ENCODE measurements at regions not wholly inside any gene's neighbourhood (a gene's known extent, or its start where the extent isn't known, plus 50 kb on each side); places are given as distances from the start of the nearest gene placed in this dataset.

DNA sequence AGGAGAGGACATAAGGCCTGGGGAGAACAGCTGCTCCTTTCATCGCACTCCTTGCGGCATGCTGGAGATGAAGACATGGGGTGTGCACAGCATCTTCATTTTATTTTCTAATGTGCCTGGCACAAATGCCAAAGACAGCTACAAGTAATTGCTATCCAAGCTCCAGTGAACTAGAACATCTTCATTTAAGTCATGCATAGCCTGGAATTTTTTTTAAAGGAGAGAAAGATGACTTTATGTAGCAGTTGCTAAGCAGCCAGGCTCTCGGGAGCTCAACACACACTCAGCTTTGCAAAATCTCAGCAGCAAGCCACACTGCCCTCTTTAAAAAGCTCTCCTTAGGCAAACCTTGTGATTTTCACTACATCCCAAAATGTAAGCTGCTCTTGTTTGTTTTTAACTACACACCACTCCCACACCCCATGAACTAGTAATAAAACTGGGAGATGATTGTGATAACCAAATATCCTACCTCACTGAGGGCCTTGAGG is 164.5 kb upstream of the POU2AF2 start:
- Histone ChIP-seq H3K4me3 (ENCODE audit: low read depth in 2 of 2, low read length in 2 of 2) (no peak overlapping the region), H3K4me1 (ENCODE audit: control insufficient read depth, insufficient read depth, low read length) (no peaks in the 10 kb centered on the region), H3K9me3 (ENCODE audit: control insufficient read depth, insufficient read depth, low read depth, low read length) (no peaks in the 10 kb centered on the region), H3K27ac (ENCODE audit: low read length) (no peak overlapping the region), H3K27me3 (ENCODE audit: control insufficient read depth, insufficient read depth, low read length) (no peaks in the 10 kb centered on the region), H3K36me3 (ENCODE audit: control insufficient read depth, insufficient read depth, low read length) (no peaks in the 10 kb centered on the region)
- no TSS peak for BruUV-seq (replicated peaks)
- TF ChIP-seq POLR2AphosphoS5 (IDR thresholded peaks at IDR 0.05; ENCODE audit: low read depth, low read length) (no peak), TCF7L2 (IDR thresholded peaks at IDR 0.05; ENCODE audit: low read depth, low read length) (no peak)
- TF ChIP-seq, protein P1, sequence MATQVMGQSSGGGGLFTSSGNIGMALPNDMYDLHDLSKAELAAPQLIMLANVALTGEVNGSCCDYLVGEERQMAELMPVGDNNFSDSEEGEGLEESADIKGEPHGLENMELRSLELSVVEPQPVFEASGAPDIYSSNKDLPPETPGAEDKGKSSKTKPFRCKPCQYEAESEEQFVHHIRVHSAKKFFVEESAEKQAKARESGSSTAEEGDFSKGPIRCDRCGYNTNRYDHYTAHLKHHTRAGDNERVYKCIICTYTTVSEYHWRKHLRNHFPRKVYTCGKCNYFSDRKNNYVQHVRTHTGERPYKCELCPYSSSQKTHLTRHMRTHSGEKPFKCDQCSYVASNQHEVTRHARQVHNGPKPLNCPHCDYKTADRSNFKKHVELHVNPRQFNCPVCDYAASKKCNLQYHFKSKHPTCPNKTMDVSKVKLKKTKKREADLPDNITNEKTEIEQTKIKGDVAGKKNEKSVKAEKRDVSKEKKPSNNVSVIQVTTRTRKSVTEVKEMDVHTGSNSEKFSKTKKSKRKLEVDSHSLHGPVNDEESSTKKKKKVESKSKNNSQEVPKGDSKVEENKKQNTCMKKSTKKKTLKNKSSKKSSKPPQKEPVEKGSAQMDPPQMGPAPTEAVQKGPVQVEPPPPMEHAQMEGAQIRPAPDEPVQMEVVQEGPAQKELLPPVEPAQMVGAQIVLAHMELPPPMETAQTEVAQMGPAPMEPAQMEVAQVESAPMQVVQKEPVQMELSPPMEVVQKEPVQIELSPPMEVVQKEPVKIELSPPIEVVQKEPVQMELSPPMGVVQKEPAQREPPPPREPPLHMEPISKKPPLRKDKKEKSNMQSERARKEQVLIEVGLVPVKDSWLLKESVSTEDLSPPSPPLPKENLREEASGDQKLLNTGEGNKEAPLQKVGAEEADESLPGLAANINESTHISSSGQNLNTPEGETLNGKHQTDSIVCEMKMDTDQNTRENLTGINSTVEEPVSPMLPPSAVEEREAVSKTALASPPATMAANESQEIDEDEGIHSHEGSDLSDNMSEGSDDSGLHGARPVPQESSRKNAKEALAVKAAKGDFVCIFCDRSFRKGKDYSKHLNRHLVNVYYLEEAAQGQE (IDR thresholded peaks at IDR 0.05; ENCODE audit: insufficient read depth in 1 of 2, low read depth in 2 of 2, low read length in 1 of 2) = no peak
- DNase-seq (ENCODE audit: low read depth, low spot score) = no peak
- CTCF ChIA-PET = no interaction called here
- in situ Hi-C loops (cut with HindIII; ENCODE audit: low pct_unique_long_range_greater_than_20kb, low sequenced_read_pairs) = no loop called here
- POLR2A ChIA-PET = no interaction called here
- no peak for ATAC-seq
- intact Hi-C loops (cut with micrococcal nuclease; ENCODE audit: unreplicated experiment) = no loop called here

DNA sequence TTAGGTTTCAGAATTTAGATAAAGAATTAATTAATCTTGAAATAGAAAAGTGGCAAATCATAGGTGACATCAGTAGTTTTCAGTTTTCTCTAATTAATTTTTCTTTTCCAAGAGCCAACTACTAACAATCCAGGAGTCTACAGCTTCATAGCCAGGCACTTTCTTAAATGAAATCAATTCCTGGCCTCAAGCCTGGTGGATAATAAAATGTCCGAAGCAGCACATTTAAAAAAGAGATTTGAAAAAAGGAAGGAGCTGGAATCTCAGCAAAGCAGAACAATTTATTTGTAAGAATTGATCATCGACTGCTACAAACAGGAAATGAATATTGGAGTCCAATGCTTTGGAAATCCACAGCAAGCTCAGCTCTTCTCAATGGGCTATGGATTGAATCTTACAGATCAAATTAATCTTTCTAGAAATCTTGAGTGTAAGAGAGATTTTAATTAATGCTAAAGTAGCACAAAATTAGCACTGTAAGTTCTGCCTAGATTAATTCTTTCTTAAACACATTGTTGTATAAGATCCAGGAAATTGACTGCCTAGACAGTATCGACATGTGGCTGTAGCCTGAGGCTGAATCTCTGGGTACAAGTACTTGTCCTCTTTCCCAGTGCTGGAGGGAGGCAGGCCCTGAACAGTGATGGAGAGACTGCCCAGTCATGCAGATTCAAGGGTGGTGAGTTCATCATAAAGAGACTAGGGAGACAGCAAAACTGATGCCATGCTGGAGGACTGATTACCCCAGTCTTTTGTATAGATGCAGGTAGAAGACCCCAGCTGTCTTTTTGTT is 167.8 kb upstream of the POU2AF2 start:
- in situ Hi-C loops (cut with HindIII; ENCODE audit: low pct_unique_long_range_greater_than_20kb, low sequenced_read_pairs) (no loop called here), intact Hi-C loops (cut with micrococcal nuclease; ENCODE audit: unreplicated experiment) (no loop called here)
- no peak overlapping the region for H3K27ac ChIP-seq (ENCODE audit: low read length)
- no peaks in the 10 kb centered on the region for H3K4me1 ChIP-seq (ENCODE audit: control insufficient read depth, insufficient read depth, low read length)
- no TSS peak for BruUV-seq (replicated peaks)
- H3K4me3 ChIP-seq (ENCODE audit: low read depth in 2 of 2, low read length in 2 of 2) = no peak overlapping the region
- no peaks in the 10 kb centered on the region for H3K27me3 ChIP-seq (ENCODE audit: control insufficient read depth, insufficient read depth, low read length)
- TF ChIP-seq SIN3A (IDR thresholded peaks at IDR 0.05; ENCODE audit: borderline replicate concordance, insufficient read depth, low read depth, low read length) = no peak
- no peak for TF ChIP-seq TCF7L2 (IDR thresholded peaks at IDR 0.05; ENCODE audit: low read depth, low read length)
- TF ChIP-seq, protein P2, sequence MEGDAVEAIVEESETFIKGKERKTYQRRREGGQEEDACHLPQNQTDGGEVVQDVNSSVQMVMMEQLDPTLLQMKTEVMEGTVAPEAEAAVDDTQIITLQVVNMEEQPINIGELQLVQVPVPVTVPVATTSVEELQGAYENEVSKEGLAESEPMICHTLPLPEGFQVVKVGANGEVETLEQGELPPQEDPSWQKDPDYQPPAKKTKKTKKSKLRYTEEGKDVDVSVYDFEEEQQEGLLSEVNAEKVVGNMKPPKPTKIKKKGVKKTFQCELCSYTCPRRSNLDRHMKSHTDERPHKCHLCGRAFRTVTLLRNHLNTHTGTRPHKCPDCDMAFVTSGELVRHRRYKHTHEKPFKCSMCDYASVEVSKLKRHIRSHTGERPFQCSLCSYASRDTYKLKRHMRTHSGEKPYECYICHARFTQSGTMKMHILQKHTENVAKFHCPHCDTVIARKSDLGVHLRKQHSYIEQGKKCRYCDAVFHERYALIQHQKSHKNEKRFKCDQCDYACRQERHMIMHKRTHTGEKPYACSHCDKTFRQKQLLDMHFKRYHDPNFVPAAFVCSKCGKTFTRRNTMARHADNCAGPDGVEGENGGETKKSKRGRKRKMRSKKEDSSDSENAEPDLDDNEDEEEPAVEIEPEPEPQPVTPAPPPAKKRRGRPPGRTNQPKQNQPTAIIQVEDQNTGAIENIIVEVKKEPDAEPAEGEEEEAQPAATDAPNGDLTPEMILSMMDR (IDR thresholded peaks at IDR 0.05) = no peak
- TF ChIP-seq POLR2AphosphoS5 (IDR thresholded peaks at IDR 0.05; ENCODE audit: low read depth, low read length) = no peak
- TF ChIP-seq, protein P1 (IDR thresholded peaks at IDR 0.05; ENCODE audit: insufficient read depth in 1 of 2, low read depth in 2 of 2, low read length in 1 of 2) = no peak
- no peak for DNase-seq (ENCODE audit: low read depth, low spot score)
- H3K9me3 ChIP-seq (ENCODE audit: control insufficient read depth, insufficient read depth, low read depth, low read length) = no peaks in the 10 kb centered on the region
- no peak for ATAC-seq
- no peaks in the 10 kb centered on the region for H3K36me3 ChIP-seq (ENCODE audit: control insufficient read depth, insufficient read depth, low read length)
- ChIA-PET POLR2A (no interaction called here), CTCF (interaction anchor here (0.6 kb wide), 1 partner anchor 859 kb away, joined by 6 read pairs; no protein-coding TSS in a partner anchor)
